ENCODE measurements at regions not wholly inside any gene's neighbourhood (a gene's known extent, or its start where the extent isn't known, plus 50 kb on each side); places are given as distances from the start of the nearest gene placed in this dataset.

DNA sequence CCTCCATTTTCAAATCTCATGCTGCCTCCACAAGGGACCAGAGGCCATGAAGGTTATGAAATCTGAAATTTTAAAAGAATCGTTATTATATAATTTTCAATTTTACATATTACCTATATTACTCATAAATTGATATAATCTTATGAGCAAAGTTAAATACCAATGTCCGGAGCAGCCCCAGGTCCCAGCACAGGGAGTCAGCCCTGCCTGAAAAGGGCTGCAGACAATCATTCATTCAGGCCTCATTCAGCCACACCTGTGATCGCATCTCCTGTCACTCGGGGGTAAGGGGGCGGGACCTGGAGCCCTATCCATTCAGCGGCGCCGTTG, 172.5 kb downstream of the AHSP start:
- DNase-seq (ENCODE audit: missing footprints) (peak; percentile 90), ATAC-seq (no peak)
- intact Hi-C loops (cut with DNase I), result no loop called here

DNA sequence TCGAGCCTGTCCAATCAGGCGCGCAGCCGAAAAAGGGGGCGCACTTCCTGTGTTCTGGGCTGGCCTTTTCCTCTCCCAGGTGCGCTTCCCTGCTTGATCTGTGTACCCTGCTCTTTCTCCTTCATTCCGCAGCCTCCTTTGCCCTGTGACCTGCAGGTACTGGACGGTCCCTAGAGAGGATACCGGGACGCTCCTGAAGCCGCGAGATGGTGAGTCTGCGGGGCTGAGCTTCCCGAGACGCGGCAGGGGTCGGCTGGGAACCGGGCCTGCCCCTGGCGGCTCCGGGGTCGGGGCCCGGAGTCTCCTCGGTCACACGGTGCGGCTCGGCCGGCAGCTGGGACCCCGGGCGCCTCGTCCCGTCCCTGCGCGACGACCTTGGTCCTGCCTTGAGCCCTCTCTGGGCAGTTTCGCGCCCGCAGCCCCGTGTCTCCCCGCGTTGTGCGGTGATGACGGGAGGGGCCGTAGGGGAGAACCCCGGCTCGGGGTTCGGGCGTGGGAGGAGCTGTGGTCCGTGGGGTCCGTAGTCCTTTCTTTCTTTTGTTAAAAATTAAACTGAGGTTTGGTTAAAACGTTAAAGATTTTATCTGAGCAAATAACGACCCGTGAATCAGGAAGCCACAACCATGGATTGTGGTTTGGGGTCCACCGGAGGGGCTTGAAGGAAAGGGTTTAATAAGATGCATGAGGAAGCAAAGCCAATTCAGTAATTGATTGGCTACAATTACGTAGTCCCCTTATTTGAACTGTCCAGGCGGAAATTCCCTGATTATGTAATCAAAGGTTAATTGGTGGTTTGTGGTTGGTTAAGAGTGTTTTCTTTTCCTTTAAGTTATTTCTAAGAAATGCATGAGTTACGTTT, 172.8 kb upstream of the ZNF267 start:
- ATAC-seq, result peak; percentile 93
- peak; percentile 45 for DNase-seq (ENCODE audit: missing footprints)
- intact Hi-C loops (cut with DNase I), result no loop called here

DNA sequence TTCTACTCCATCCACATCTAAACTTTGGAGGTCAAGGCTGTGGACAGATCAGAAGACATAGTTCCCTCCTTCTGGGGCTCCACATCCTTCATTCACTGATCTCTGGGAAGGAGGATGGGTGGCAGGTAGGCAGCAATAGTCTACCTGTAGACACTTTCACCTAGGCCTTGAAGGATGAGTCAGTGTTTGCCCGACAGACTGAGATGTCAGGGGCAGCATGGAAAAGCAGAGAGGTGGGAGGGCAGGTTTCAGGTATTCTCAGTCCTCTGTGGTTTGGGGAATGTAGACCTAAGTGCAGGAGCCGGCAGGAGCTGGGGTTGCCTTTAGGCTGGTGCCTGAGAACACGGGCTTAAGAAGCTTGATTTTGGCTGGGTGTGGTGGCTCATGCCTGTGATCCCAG, 171.9 kb upstream of the ZNF267 start:
- ATAC-seq (no peak), DNase-seq (ENCODE audit: missing footprints) (no peak)
- intact Hi-C loops (cut with DNase I), result no loop called here

GRCh38 chr16:31702796-31703195, 170.8 kb upstream of the ZNF267 start:
- DNase-seq (ENCODE audit: missing footprints) (no peak), ATAC-seq (no peak)
- intact Hi-C loops (cut with DNase I), result no loop called here

GRCh38 chr16:31703526-31704128, 170.0 kb upstream of the ZNF267 start:
- intact Hi-C loops (cut with DNase I), result no loop called here
- DNase-seq (ENCODE audit: missing footprints), result peak; percentile 58
- no peak for ATAC-seq

GRCh38 chr16:31704138-31704537, 169.5 kb upstream of the ZNF267 start:
- DNase-seq (ENCODE audit: missing footprints) (peak; percentile 67), ATAC-seq (no peak)
- intact Hi-C loops (cut with DNase I), result no loop called here

DNA sequence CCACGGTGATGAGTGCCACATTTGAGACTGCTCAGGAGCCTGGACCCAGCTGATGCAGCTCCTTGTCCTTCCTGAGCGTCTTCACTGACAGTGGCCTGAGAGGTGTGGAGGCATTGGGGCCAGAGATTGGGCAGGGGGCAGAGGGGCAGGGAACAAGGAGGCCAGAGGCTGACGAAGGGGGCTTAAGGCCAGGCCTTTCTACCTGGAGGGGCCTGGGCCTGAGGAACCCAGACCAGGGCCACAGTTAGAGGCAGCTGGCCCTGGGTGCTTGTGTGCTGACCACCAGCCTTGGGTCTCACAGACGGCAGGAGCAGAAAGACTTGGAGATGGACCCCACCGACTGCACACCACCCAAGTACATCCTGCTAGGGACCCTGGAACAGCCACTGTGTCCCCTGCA, 168.2 kb upstream of the ZNF267 start:
- DNase-seq (ENCODE audit: missing footprints) (no peak), ATAC-seq (no peak)
- intact Hi-C loops (cut with DNase I), result no loop called here

GRCh38 chr16:31706318-31706717, 167.3 kb upstream of the ZNF267 start:
- intact Hi-C loops (cut with DNase I), result no loop called here
- ATAC-seq, result no peak
- DNase-seq (ENCODE audit: missing footprints), result peak; percentile 41

DNA sequence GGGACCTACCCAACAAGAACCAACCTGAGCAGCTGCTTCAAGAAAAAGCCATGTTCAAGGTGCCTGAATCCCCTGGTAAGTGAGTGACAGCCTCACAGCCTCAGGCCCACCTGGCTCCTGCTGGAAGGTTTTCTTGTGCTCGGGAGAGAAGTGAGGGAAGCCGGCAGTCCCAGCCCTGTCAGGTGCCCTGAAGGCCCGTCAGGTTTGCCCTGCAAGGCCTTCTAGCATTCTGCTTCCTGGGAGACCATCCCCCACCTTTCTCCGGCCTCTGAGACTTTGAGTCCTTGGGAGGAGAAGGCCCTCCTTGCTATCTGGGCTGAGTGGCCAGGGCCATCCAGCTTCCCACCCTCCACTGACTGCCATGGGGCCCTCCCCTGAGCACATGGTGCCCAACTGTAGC, 166.7 kb upstream of the ZNF267 start:
- no peak for DNase-seq (ENCODE audit: missing footprints)
- intact Hi-C loops (cut with DNase I), result no loop called here

GRCh38 chr16:31707743-31708335, 165.8 kb upstream of the ZNF267 start:
- DNase-seq (ENCODE audit: missing footprints), result peak; percentile 67
- no peak for ATAC-seq
- intact Hi-C loops (cut with DNase I), result no loop called here

More for the DNA sequence above, 166.7 kb upstream of the ZNF267 start:
- no peak for ATAC-seq

GRCh38 chr16:31708348-31708747, 165.3 kb upstream of the ZNF267 start:
- DNase-seq (ENCODE audit: missing footprints) (peak; percentile 56), ATAC-seq (no peak)
- intact Hi-C loops (cut with DNase I), result no loop called here

DNA sequence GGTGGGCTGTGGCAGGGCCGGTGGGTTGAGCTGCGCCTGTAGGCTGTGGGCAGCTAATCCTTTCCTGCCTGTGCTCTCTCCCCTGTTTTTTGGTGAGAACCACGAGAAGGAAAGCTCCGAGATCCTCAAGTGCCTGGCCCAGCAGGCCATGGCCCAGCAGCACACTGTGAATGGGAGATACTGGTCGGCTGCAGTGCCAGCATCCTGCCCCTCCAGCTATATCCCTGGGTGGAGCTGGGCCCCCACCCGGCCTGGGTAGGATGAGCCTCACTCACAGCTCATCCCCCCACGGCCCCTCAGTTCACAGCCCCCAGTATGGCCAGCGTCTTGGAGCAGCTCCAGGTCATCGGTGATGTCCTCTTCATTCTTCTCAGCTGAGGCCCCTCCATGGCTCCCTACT, 164.4 kb upstream of the ZNF267 start:
- DNase-seq (ENCODE audit: missing footprints), result no peak
- no peak for ATAC-seq
- intact Hi-C loops (cut with DNase I), result no loop called here

DNA sequence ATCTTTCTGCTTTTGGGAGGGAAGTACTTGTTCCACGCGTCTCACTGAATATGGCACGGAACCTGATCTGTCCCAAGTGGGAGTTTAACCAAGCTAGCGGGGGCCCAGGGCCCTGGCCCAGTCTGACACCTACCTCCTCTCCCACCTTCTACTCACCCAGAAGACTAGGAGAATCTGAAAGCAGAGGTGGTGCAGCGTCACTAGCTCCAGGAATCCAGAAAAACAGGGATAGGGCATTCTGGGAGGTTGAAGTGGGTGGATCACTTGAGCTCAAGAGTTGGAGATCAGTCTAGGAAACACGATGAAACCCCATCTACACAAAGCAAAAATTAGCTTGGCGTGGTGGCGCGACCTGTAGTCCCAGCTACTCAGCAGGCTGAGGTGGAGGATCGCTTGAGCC, 163.5 kb upstream of the ZNF267 start:
- intact Hi-C loops (cut with DNase I), result loop anchor here (10.0 kb wide), 1 partner anchor 235 kb away; the partner anchor contains the start of gene TGFB1I1
- DNase-seq (ENCODE audit: missing footprints) (no peak), ATAC-seq (no peak)

DNA sequence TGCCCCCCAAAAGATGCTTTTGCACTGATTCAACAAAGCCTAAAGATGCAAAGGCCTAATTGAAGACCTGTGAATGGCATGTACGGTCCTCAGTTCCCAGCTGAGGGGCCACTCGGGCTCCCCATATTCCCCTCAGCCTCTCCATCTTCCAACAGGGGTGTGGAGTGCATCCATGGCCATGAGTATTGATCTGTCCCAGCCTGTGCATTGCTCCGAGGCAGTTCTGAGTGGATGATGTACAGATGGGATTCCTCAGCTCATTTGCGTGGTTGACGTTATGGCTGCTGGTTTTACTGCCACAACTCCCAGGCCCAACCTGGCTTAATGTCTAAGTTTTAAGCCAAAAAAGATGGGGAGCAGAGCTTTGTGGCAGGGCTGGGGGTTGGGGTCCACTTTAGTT, 162.7 kb upstream of the ZNF267 start:
- ATAC-seq (no peak), DNase-seq (ENCODE audit: missing footprints) (no peak)
- intact Hi-C loops (cut with DNase I), result loop anchor here (10.0 kb wide), 1 partner anchor 236 kb away; the partner anchor contains the start of gene TGFB1I1

GRCh38 chr16:31711344-31711845, 162.2 kb upstream of the ZNF267 start:
- intact Hi-C loops (cut with DNase I), result loop anchor here (10.0 kb wide), 1 partner anchor 237 kb away; the partner anchor contains the start of gene TGFB1I1
- ATAC-seq (no peak), DNase-seq (ENCODE audit: missing footprints) (peak; percentile 57)

DNA sequence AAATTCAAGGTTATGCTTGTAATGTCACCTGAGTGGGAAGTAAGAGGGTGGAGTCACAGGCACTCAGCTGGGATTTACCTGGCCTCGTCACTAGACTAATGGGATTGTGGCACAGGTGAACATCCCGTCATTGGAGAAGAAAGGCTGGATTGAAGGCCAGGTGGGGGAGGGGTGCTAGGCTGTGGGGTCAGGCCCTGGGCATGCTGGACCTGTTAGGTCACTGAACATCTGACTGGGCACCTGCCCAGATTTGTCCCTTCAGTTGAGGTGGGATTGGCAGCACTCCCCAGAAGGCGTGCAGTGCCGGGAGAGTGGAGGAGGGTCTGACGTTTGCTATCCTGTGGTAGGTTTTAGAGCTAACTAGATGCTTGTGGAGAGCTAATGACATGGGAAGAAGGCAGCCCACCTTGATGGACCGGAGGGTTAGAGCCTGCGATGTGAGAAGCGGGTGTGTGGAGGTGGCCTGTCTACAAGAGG, 161.5 kb upstream of the ZNF267 start:
- intact Hi-C loops (cut with DNase I), result loop anchor here (10.0 kb wide), 1 partner anchor 237 kb away; the partner anchor contains the start of gene TGFB1I1

GRCh38 chr16:31713071-31713944, 160.3 kb upstream of the ZNF267 start:
- intact Hi-C loops (cut with DNase I), result loop anchor here (10.0 kb wide), 1 partner anchor 239 kb away; the partner anchor contains the start of gene TGFB1I1
- peak; percentile 96 for ATAC-seq
- peak; percentile 93 for DNase-seq (ENCODE audit: missing footprints)

More for the DNA sequence above, 161.5 kb upstream of the ZNF267 start:
- ATAC-seq, result no peak
- no peak for DNase-seq (ENCODE audit: missing footprints)

Data from Right ventricle myocardium inferior (tissue), 1 donor.